Immature natural killer cell (primary cell): ENCODE measurements at regions not wholly inside any gene's neighbourhood (a gene's known extent, or its start where the extent isn't known, plus 50 kb on each side); places are given as distances from the start of the nearest gene placed in this dataset.

Experiments
- DNase-seq, 3 donors: peaks; one replicate each; pipeline ENCODE4 v3.0.0; 2022; ENCODE audit warnings: mixed read lengths in 1 of 3
- H3K27ac Mint-ChIP-seq, 6 donors: one replicate each; pipeline ENCODE4 v1.8.0; 2020; ENCODE audit warnings: mixed read lengths in 6 of 6, mild to moderate bottlenecking in 5 of 6, inconsistent platforms in 4 of 6, moderate library complexity in 3 of 6
- H3K27me3 Mint-ChIP-seq, 3 donors: one replicate each; pipeline ENCODE4 v1.8.0; 2020 to 2021; ENCODE audit warnings: low read depth in 3 of 3, mild to moderate bottlenecking in 3 of 3, mixed read lengths in 3 of 3, moderate library complexity in 3 of 3, inconsistent platforms in 1 of 3
- H3K36me3 Mint-ChIP-seq, 3 donors: one replicate each; pipeline ENCODE4 v1.8.0; 2020; ENCODE audit warnings: mixed read lengths in 3 of 3, inconsistent platforms in 2 of 3, mild to moderate bottlenecking in 2 of 3
- H3K4me1 Mint-ChIP-seq, 2 donors: one replicate each; pipeline ENCODE4 v1.8.0; 2020; ENCODE audit warnings: inconsistent platforms in 2 of 2, mild to moderate bottlenecking in 2 of 2, mixed read lengths in 2 of 2, moderate library complexity in 1 of 2
- H3K4me3 Mint-ChIP-seq, 5 donors: one replicate each; pipeline ENCODE4 v1.8.0; 2020; ENCODE audit warnings: mild to moderate bottlenecking in 5 of 5, mixed read lengths in 5 of 5, inconsistent platforms in 3 of 5, moderate library complexity in 3 of 5
- H3K9me3 Mint-ChIP-seq, 6 donors: one replicate each; pipeline ENCODE4 v1.8.0; 2020; ENCODE audit warnings: mild to moderate bottlenecking in 6 of 6, mixed read lengths in 6 of 6, inconsistent platforms in 4 of 6, moderate library complexity in 3 of 6

DNA sequence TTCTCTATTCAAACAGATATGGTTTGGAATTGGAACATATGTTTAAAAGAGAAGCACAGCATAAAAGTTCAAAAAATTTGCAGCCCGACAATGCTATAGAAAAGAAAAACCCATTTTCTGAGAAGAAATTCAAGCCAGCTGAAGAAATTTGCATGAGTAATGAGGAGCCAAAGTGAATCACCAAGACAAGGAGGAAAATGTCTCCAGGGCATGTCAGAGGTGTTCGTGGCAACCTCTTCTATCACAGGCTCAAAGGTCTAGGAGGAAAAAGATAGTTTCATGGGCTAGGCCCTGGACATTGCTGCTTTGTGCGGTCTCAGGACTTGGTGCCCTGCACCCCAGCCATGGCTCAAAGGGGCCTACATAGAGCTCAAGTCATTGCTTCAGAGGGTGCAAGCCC lies 134.8 kb upstream of the ADAMTS16 start:
- no peaks in the 10 kb centered on the region for H3K4me1 Mint-ChIP-seq
- no peak overlapping the region for H3K27ac Mint-ChIP-seq
- no peaks in the 10 kb centered on the region for H3K36me3 Mint-ChIP-seq
- DNase-seq: no peak
- H3K27me3 Mint-ChIP-seq: peaks cover 0 to 2% (median 0%) of the 10 kb centered on the region in 3 donors
- H3K9me3 Mint-ChIP-seq: peaks cover 5 to 26% (median 11%) of the 10 kb centered on the region in 6 donors
- H3K4me3 Mint-ChIP-seq: no peak overlapping the region

DNA sequence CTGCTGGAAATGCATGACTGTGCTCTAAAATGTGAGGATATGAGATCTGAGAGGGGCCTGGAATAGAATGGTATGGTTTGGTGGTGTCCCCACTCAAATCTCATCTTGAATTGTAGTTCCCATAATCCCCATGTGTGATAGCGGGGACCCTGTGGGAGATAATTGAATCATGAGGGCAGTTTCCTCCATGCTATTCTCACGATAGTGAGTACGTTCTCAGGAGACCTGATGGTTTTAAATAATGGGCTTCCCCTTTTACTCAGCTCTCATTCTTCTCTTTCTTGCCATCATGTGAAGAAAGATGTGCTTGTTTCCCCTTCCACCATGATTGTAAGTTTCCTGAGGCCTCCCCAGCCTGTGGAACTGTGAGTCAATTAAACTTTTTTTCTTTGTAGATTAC lies 133.6 kb upstream of the ADAMTS16 start:
- H3K27me3 Mint-ChIP-seq: peaks cover 0 to 2% (median 0%) of the 10 kb centered on the region in 3 donors

DNA sequence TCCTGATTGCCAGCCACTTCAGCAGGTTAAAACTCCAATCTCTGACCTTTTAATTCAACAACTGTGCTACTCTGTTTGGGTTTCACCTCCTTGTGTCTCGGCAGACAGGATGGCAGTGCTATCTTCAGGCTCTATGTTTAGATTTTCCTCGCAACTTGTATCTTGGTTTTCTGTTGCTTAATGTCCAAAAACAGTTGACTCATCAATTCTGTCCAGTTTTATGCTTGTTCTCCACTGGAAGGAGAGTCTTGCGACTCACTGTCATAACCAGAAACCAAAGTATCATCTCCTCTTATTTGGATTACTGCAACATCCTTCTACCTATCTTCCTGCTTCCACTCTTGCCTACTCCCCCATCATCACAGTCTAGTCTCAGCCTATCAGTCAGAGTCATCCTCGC lies 130.9 kb upstream of the ADAMTS16 start:
- no peak for DNase-seq
- H3K4me1 Mint-ChIP-seq: no peaks in the 10 kb centered on the region

More for the DNA sequence above, 133.6 kb upstream of the ADAMTS16 start:
- H3K4me3 Mint-ChIP-seq: no peak overlapping the region
- H3K4me1 Mint-ChIP-seq: no peaks in the 10 kb centered on the region
- no peaks in the 10 kb centered on the region for H3K36me3 Mint-ChIP-seq
- no peak overlapping the region for H3K27ac Mint-ChIP-seq
- no peak for DNase-seq
- peaks cover 3 to 32% (median 15%) of the 10 kb centered on the region in 6 donors for H3K9me3 Mint-ChIP-seq

DNA sequence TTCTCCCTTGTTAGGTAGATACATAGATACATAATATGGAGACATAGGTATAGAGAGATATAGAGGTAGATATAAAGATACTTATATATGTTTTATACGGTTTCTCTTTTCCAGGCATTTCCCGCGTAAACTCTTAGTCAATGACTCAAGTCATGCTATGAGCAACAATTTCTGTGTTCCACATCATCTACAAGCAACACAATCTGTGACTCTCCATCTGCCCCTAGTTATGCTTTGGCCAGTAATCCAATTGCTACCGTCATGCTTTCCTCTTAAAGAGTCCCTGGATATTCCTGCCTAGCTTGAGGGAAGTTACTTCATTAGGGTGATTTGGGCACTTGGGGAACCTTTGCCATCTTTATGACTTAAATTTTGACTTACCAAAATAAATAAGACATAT lies 129.0 kb upstream of the ADAMTS16 start:
- Mint-ChIP-seq H3K36me3 (no peaks in the 10 kb centered on the region), H3K9me3 (peaks cover 3 to 40% (median 15%) of the 10 kb centered on the region in 6 donors), H3K27me3 (peaks cover 0 to 2% (median under 1%) of the 10 kb centered on the region in 3 donors), H3K27ac (no peak overlapping the region), H3K4me3 (no peak overlapping the region), H3K4me1 (no peaks in the 10 kb centered on the region)
- no peak for DNase-seq

More for the DNA sequence above, 130.9 kb upstream of the ADAMTS16 start:
- Mint-ChIP-seq H3K36me3 (no peaks in the 10 kb centered on the region), H3K27me3 (peaks cover 0 to 2% (median 0%) of the 10 kb centered on the region in 3 donors), H3K27ac (no peak overlapping the region), H3K4me3 (no peak overlapping the region), H3K9me3 (peaks cover 3 to 33% (median 15%) of the 10 kb centered on the region in 6 donors)

DNA sequence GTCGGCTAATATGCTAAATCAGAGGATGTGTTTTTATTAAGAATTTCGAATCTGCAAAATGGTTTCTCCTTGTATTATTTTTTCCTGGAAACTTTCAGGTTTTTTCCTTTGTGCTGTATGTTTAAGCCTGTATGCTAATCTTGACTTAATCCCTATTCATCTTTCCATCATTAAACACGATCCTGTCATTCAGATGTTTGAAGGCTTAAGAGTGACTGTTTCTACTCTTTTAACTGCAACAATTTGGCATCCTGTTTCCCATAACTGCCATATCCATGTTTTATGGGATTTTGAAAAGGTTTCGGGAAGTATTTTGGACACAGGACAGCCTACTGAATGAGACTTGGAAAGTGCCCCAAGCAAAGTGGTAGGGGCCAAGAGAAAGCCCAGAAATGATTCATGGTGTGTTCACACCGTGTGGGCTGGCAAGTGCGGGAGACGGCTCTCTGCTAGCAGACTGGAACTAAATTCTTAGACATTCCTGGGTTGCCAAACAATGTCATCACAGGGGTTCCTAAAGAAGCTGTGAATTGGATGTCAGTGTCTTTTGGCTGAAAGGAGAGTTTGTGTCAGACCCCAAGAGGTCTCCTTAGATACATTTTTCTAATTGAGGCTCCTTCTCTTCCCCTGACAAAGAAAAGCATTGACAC lies 125.4 kb upstream of the ADAMTS16 start:
- no peak overlapping the region for H3K4me3 Mint-ChIP-seq
- no peaks in the 10 kb centered on the region for H3K4me1 Mint-ChIP-seq
- peaks cover 0 to 5% (median under 1%) of the 10 kb centered on the region in 3 donors for H3K27me3 Mint-ChIP-seq
- H3K9me3 Mint-ChIP-seq: peaks cover 6 to 37% (median 12%) of the 10 kb centered on the region in 6 donors
- DNase-seq: no peak
- H3K36me3 Mint-ChIP-seq: no peaks in the 10 kb centered on the region
- no peak overlapping the region for H3K27ac Mint-ChIP-seq

DNA sequence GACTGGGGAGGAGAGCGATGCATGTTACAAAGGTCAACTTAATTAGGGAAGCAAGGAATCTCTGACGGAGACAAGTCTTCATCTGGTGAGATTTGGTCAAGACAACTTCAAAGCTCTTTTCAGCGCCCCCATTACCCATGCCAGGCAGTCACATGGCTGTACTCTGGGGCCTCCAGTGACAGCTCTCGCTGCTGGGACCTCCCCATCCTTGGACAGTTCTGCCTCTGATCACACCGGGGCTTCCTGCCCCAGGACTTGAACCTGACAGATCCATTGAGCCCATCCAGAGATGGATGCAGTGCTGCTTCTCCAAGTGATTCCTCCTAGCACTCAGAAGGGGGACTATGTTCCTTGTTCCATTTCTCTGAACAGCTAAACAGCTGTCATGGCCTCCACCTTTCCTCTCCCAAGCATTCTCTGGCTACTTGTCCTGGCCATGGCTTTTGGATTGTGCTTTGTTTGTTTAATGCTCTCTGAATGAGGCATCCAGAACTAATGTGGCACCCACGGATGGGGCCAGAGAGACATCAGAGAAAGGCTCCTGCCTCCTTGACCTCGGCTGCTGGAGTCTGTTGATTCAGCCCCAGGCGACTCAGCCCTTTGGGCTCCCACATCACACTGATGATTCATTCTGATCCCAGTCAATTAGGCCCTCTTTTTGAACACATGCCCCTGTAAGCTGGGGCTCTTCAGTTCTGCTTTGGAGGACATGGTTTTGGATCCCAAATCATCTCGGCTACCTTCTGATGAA lies 122.1 kb upstream of the ADAMTS16 start:
- H3K36me3 Mint-ChIP-seq: no peaks in the 10 kb centered on the region
- no peak overlapping the region for H3K4me3 Mint-ChIP-seq
- H3K9me3 Mint-ChIP-seq: peaks cover 8 to 23% (median 9%) of the 10 kb centered on the region in 6 donors
- DNase-seq: no peak
- no peaks in the 10 kb centered on the region for H3K4me1 Mint-ChIP-seq
- H3K27ac Mint-ChIP-seq: no peak overlapping the region
- H3K27me3 Mint-ChIP-seq: peaks cover 0 to 5% (median 0%) of the 10 kb centered on the region in 3 donors

DNA sequence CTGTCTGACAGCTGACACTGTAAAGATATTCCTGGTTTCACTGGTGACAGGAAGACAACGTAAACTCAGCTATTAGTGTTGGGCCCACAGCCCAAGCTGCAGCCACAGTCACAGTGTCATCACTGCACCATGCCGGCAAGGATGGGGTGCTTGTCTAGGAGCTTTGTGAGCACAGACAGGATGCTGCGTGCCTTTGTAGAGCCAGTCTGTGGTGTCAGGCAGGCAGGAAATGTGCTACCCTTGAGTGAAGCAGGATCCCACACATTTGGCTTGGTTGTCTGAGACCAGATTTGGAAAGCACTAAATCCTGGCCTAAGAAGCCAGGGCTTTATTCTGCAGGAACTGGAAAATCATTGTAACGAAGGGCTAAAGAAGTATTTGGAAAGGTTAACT lies 121.6 kb upstream of the ADAMTS16 start:
- no peak for DNase-seq
- Mint-ChIP-seq H3K27me3 (peaks cover 0 to 5% (median 0%) of the 10 kb centered on the region in 3 donors), H3K4me3 (no peak overlapping the region), H3K27ac (no peak overlapping the region), H3K36me3 (no peaks in the 10 kb centered on the region), H3K9me3 (peaks cover 8 to 20% (median 9%) of the 10 kb centered on the region in 6 donors), H3K4me1 (no peaks in the 10 kb centered on the region)

DNA sequence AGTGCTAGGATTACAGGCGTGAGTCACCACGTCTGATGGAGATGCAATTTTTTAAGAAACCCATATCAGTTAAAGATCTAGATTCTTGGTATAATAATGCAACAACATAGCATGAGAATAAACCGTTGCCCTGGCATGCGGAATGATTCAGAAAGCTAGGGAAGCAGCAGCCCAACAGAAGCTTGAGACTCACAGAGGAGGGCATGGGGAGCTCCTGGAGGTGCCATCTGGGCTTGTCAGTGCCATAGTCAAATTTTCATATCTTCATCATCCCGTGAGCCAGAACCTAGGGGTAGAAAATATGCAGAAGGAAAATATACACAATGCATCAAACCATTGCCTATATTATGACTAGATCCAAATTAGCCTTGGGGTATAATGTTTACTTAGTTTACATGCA lies 118.7 kb upstream of the ADAMTS16 start:
- peaks cover 0 to 2% (median 2%) of the 10 kb centered on the region in 3 donors for H3K27me3 Mint-ChIP-seq
- no peak for DNase-seq
- no peak overlapping the region for H3K27ac Mint-ChIP-seq
- H3K4me3 Mint-ChIP-seq: no peak overlapping the region
- H3K9me3 Mint-ChIP-seq: peaks cover 10 to 34% (median 16%) of the 10 kb centered on the region in 6 donors
- no peaks in the 10 kb centered on the region for H3K4me1 Mint-ChIP-seq
- H3K36me3 Mint-ChIP-seq: no peaks in the 10 kb centered on the region

DNA sequence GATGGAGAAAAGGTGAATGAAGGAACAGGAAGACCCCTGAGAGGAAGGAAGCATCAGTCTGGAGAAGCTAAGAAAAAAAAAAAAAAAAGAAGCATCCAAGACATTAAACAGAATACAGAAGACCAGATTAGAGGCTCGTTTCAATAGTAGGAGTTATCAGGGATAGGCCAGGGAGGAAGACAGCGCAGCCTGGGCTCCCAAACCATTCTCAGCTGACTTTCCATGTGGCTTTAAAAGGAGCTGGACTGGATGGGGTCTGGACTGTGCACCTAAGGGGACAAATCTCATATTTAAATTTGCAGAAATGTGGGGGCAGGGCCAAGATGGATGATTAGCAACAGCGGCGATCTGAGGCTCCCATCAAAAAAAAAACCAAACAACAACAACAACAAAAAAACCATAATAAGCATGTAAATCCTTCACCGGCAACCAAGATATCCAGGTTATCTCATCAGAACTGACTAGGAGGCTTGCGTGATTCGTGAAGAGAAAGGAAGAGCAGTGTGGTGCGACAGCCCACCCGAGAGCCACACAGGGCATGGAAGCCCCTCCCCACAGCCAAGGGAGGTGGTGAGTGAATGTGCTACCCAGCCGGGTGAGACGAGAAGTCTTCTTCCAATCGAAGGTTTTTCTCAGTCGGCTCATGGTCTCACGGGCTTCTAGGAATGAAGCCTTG lies 114.9 kb upstream of the ADAMTS16 start:
- H3K27ac Mint-ChIP-seq: peak overlapping the region in 1 of 6 donors; percentile 8
- H3K9me3 Mint-ChIP-seq: peaks cover 8 to 26% (median 13%) of the 10 kb centered on the region in 6 donors
- no peak overlapping the region for H3K4me3 Mint-ChIP-seq
- no peaks in the 10 kb centered on the region for H3K4me1 Mint-ChIP-seq
- H3K27me3 Mint-ChIP-seq: peaks cover 0 to 2% (median 2%) of the 10 kb centered on the region in 3 donors
- DNase-seq: no peak
- no peaks in the 10 kb centered on the region for H3K36me3 Mint-ChIP-seq

DNA sequence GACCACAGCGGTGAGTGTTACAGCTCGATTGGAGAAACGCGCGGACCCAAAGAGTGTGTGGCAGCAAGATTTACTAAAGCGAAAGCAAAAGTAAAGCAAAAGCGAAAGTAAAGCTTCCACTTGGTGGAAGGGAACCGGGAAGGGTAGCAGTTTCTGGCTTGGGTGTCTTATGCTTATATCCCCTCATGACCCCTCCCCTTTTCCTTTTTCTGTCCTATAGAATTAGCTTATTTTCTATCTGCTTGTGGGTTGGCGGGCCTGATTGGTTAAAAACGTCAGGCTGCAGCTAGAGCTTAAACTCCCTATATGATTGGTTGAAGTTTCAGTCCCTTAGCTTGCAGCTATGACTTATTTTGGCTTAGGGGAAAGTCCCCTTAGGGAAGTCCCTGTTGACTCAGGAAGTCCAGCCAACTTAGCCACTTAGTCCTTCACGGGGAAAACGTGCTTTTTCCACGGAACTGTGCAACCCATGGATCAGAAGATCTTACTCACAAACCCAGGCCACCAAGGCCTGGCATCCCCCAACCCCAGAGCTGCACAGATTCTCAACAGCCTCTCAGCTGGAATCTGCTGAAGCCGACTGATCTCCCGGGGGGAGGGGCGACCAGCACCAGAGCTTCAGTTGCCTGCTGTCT lies 114.2 kb upstream of the ADAMTS16 start:
- Mint-ChIP-seq H3K27ac (no peak overlapping the region), H3K36me3 (no peaks in the 10 kb centered on the region), H3K4me3 (no peak overlapping the region), H3K27me3 (peaks cover 0 to 2% (median 2%) of the 10 kb centered on the region in 3 donors), H3K9me3 (peaks cover 10 to 30% (median 14%) of the 10 kb centered on the region in 6 donors), H3K4me1 (no peaks in the 10 kb centered on the region)
- no peak for DNase-seq

DNA sequence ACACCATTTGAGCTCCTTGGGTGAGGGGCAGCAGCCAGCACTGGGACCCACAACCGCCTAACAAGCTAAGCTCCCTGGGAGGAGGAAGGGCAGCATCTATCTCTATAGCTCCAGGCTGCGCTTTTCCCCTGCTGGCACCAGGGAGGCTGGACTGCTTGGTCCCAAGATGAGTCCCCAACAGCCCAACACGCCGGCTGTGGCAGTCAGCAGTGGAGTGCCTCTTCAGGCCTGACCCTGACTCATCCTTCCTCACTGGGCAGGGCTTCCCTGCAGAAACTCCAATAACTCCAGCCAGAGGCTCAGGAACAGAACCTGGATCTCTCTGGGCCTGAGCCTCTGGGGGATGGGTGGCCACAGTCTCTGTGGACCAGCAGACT lies 113.7 kb upstream of the ADAMTS16 start:
- Mint-ChIP-seq H3K4me3 (no peak overlapping the region), H3K27me3 (peaks cover 0 to 2% (median 2%) of the 10 kb centered on the region in 3 donors), H3K4me1 (no peaks in the 10 kb centered on the region), H3K36me3 (no peaks in the 10 kb centered on the region), H3K27ac (no peak overlapping the region), H3K9me3 (peaks cover 10 to 32% (median 14%) of the 10 kb centered on the region in 6 donors)
- no peak for DNase-seq

DNA sequence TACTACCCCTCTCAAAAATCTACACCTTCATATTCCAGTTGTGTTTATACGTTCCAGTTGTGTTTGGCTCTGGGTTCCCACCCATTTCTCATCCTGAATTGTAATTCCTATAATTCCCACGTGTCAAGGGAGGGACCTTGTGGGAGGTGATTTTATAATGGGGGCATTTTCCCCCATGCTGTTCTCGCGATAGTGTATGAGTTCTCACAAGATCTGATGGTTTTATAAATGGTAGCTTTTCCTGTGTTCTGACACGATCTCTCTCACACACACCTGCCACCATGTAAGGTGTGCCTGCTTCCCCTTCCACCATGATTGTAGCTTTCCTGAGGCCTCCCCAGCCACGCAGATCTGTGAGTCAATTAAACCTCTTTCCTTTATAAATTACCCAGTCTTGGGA lies 108.5 kb upstream of the ADAMTS16 start:
- H3K4me1 Mint-ChIP-seq: no peaks in the 10 kb centered on the region
- H3K27ac Mint-ChIP-seq: no peak overlapping the region
- no peak for DNase-seq
- no peak overlapping the region for H3K4me3 Mint-ChIP-seq
- H3K9me3 Mint-ChIP-seq: peaks cover 8 to 24% (median 12%) of the 10 kb centered on the region in 6 donors
- no peaks in the 10 kb centered on the region for H3K36me3 Mint-ChIP-seq
- H3K27me3 Mint-ChIP-seq: peaks cover 0 to 2% (median 0%) of the 10 kb centered on the region in 3 donors

DNA sequence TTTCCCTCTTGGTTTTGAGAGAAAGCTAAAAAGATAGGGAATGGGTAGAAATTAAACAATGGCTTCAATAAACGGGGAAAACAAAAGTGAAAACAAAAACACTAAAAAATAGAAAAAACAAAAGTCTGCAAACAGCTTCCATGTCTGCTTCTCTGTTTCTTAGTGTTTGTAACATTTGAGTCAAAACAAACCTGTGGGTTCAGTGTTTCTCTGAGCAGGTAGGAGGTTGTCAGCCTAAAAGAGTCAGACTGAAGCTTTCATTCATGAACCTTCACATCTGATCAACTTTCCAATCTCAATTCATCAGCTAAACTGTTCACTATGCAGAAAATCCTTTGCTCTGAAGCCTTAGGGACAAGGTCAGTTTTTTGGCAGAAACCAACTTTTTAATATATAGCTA lies 102.5 kb upstream of the ADAMTS16 start:
- Mint-ChIP-seq H3K4me1 (no peaks in the 10 kb centered on the region), H3K4me3 (no peak overlapping the region), H3K27me3 (peaks cover 0 to 2% (median 2%) of the 10 kb centered on the region in 3 donors), H3K9me3 (peaks cover 2 to 15% (median 6%) of the 10 kb centered on the region in 6 donors), H3K36me3 (no peaks in the 10 kb centered on the region), H3K27ac (no peak overlapping the region)
- no peak for DNase-seq
